ENCODE measurements at regions not wholly inside any gene's neighbourhood (a gene's known extent, or its start where the extent isn't known, plus 50 kb on each side); places are given as distances from the start of the nearest gene placed in this dataset.

DNA sequence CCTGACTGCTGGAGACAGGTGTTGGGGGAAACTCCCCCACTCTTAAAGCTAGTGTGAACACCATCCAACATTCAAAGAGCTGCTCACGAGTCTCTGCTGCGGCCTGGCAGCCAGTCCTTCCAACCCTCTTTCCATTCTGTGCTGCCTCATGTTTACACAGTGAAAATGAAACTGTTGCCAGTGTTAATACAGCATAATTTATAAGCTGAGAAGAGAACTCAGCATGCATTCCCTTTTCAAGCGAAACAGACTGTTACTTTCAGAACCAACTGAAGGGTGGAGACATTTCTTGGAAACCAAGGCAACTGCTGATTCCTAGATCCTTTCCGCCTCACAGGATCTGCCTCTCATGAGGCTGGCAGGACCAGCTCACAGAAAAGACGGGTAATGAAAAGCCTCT lies 533.8 kb upstream of the ID4 start:
- Mint-ChIP-seq H3K27me3 (ENCODE audit: low read depth) (no peaks in the 10 kb centered on the region), H3K27ac (no peak overlapping the region), H3K4me1 (ENCODE audit: low read depth) (no peaks in the 10 kb centered on the region), H3K9me3 (peaks cover 3% of the 10 kb centered on the region), H3K36me3 (ENCODE audit: low read depth) (no peaks in the 10 kb centered on the region), H3K4me3 (no peak overlapping the region)
- no peak for DNase-seq (ENCODE audit: low spot score)

DNA sequence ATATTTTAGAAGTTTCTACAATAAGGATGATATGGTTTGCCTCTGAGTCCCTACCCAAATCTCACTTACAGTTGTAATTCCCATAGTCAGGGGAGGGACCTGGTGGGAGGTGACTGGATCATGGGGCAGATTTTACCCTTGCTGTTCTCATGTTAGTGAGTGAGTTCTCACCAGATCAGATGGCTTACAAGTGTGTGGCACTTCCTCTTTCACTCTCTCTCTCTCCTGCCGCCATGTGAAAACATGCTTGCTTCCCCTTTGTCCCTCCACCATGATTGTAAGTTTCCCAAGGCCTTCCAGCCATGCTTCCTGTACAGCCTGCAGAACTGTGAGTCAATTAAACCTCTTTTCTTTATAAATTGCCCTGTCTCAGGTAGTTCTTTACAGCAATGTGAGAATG lies 527.5 kb upstream of the ID4 start:
- Mint-ChIP-seq H3K9me3 (peaks cover 20% of the 10 kb centered on the region), H3K4me3 (no peak overlapping the region), H3K27me3 (ENCODE audit: low read depth) (no peaks in the 10 kb centered on the region), H3K4me1 (ENCODE audit: low read depth) (no peaks in the 10 kb centered on the region), H3K27ac (no peak overlapping the region), H3K36me3 (ENCODE audit: low read depth) (no peaks in the 10 kb centered on the region)
- DNase-seq (ENCODE audit: low spot score), result no peak

DNA sequence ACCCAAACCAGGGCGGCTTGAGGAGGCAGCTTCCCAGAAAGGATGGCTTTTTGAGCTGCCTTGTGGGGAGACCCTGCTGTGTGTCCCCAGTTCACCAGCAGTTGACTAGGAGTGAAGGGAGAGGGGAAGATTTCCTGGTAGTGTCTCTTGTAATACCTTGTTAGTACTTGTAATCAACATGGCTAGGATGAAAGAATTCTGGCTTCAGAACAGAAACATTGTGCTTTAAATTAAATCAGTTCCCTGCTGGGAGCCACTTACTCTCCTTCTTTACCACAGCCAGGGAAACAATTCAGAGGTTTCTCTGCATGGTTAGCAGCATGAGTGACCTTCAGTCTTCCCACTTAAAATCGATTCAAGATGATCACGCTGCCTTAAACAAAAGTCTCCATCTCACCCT lies 525.4 kb upstream of the ID4 start:
- Mint-ChIP-seq H3K27ac (no peak overlapping the region), H3K27me3 (ENCODE audit: low read depth) (no peaks in the 10 kb centered on the region), H3K9me3 (peaks cover 25% of the 10 kb centered on the region), H3K4me1 (ENCODE audit: low read depth) (no peaks in the 10 kb centered on the region), H3K36me3 (ENCODE audit: low read depth) (no peaks in the 10 kb centered on the region), H3K4me3 (no peak overlapping the region)
- DNase-seq (ENCODE audit: low spot score), result no peak

DNA sequence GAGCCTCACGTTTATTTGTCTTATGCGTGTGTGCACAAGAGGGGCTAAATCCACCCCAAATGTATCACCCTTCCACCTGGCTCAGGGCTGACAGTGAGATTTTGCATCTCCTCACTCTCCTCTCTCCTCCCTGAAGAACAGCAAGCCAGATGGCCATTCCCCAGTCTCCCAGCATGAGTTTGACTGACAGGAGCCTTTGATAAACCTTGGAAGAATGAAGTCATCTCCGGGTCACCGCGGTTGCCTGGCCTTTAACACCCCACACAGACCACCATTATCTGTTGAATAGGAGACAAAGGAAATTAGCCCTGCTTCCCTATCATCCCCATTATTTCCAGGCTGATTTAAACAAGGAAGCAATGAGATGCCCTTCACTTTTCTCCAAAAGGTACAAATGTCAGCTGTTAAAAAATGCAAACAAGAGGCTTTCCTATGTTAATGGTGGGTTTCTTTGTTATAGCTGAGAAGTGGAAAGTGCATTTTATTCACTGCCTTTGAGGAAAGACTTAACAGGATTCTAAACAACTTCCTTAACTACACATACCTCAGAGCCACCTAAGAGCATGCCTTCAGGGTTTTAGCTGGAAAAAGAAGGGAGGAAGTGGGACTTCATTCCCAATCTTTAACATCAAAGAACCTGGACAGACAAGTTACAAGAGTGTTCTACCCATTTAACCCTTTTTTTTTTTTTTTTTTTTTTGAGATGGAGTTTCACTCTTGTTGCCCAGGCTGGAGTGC lies 524.8 kb upstream of the ID4 start:
- no peak for DNase-seq (ENCODE audit: low spot score)
- Mint-ChIP-seq H3K9me3 (peaks cover 25% of the 10 kb centered on the region), H3K4me1 (ENCODE audit: low read depth) (no peaks in the 10 kb centered on the region), H3K27ac (no peak overlapping the region), H3K27me3 (ENCODE audit: low read depth) (no peaks in the 10 kb centered on the region), H3K36me3 (ENCODE audit: low read depth) (no peaks in the 10 kb centered on the region), H3K4me3 (no peak overlapping the region)

DNA sequence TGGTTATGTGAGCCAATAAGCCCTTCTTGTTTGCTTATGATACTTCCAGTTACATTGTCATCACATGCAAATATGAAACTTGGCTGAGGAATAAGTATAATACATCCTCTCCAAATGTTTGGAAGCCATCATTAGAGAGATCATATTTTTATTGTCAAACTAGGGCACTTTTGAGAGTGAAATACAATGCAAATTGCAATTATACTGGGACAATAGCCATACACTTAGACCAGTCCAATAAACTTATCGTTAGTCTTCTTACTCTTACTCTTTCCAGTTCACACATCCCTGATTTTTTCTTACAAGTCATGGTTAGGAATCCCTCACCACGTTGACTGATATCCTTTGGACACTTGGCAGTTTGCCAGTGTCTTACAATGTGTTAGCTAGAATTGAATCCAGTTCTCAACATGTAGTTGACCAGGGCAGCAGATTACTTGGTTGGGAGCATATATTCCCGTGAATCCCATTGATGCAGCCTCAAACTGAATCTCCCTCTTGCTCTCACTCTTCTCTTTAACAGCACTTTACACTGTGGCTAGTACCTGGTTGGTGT lies 519.7 kb upstream of the ID4 start:
- Mint-ChIP-seq H3K4me3 (no peak overlapping the region), H3K9me3 (peaks cover 11% of the 10 kb centered on the region), H3K27ac (no peak overlapping the region), H3K4me1 (ENCODE audit: low read depth) (no peaks in the 10 kb centered on the region), H3K27me3 (ENCODE audit: low read depth) (no peaks in the 10 kb centered on the region), H3K36me3 (ENCODE audit: low read depth) (no peaks in the 10 kb centered on the region)
- no peak for DNase-seq (ENCODE audit: low spot score)

DNA sequence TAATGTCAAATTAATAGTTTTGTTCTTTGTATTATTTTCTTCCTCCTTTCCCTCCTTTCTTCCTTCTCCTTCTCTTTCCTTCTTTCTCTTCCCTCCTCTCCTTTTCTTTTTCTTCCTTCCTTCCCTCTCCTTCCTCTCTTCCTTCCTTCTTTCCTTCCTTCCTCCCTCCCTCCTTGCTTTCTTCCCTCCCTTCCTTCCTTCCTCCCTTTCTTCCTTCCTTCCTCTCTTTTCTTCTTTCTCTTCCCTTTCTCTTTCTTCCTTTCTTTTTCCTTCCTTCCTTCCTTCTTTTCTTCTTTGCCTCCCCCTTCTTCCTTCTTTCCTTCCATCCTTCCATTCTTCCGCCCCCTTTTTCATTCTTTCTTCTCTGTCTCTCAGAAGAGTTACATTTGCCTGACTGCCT lies 518.2 kb upstream of the ID4 start:
- no peak overlapping the region for H3K4me3 Mint-ChIP-seq
- H3K4me1 Mint-ChIP-seq (ENCODE audit: low read depth), result no peaks in the 10 kb centered on the region
- H3K9me3 Mint-ChIP-seq, result peaks cover 11% of the 10 kb centered on the region
- no peaks in the 10 kb centered on the region for H3K36me3 Mint-ChIP-seq (ENCODE audit: low read depth)
- no peak for DNase-seq (ENCODE audit: low spot score)
- H3K27ac Mint-ChIP-seq, result no peak overlapping the region
- no peaks in the 10 kb centered on the region for H3K27me3 Mint-ChIP-seq (ENCODE audit: low read depth)

DNA sequence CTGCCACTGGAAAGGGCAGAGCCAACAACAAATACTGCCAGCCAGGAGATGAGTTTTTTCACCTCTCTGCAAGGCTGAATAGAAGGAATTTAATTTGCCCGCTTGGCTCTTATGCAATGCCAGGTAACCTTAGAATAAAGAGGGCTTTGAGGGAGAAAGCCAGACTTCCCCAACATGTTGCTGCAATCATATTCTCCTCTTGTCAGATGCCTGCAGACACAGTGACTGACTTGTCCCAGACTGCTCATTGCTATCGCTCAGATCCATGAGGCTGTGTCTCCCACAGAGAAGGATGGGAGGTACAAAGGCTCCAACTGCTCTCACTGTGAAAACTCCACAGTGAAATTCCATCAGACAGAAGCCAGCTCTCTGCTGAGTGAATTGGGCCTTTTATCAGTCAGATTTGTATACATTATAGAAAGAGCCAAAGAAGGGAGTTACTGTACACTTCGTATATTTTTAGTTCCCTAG lies 517.0 kb upstream of the ID4 start:
- no peaks in the 10 kb centered on the region for H3K36me3 Mint-ChIP-seq (ENCODE audit: low read depth)
- H3K27ac Mint-ChIP-seq, result no peak overlapping the region

DNA sequence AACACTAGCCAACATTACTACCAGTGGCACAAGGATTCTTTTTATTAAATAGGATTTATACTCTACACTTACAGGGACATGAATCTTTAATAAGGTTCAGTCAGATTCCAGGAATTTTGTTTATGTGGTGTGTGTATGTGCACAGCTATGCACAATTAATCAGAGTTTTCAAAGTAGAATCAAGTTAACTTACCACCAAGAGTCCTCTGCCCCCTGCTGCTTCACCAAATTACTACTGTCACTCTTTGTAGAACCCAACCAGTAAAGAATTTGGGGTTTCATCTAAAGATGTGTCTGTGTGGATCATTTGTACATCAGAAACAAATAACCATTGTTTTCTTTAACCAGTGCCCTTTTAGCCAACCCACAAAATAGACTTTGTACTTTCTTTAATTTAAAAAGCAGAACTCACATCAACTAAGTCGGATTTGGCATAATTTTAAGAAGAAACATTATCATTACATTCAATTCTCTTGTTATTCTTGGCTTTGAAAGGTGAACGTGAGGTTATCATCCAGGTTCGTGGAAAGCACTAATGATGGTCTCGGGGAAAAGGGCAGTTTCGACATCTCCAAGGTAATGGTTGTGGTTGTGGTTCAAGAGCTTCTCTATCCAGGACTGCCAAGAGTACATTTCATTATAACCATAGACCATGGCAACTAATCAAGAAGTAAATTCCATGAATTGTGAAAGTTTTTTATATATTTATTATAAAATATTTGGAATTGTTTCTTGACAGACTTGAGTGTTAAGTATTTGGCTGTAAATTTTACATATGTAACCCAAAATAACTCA lies 514.3 kb upstream of the ID4 start:
- no peaks in the 10 kb centered on the region for H3K27me3 Mint-ChIP-seq (ENCODE audit: low read depth)
- peaks cover 6% of the 10 kb centered on the region for H3K9me3 Mint-ChIP-seq
- H3K27ac Mint-ChIP-seq, result no peak overlapping the region
- H3K4me3 Mint-ChIP-seq, result no peak overlapping the region
- H3K36me3 Mint-ChIP-seq (ENCODE audit: low read depth), result no peaks in the 10 kb centered on the region
- DNase-seq (ENCODE audit: low spot score), result no peak
- no peaks in the 10 kb centered on the region for H3K4me1 Mint-ChIP-seq (ENCODE audit: low read depth)

More for the DNA sequence above, 517.0 kb upstream of the ID4 start:
- Mint-ChIP-seq H3K4me3 (no peak overlapping the region), H3K9me3 (peaks cover 6% of the 10 kb centered on the region), H3K27me3 (ENCODE audit: low read depth) (no peaks in the 10 kb centered on the region), H3K4me1 (ENCODE audit: low read depth) (no peaks in the 10 kb centered on the region)
- DNase-seq (ENCODE audit: low spot score), result no peak

DNA sequence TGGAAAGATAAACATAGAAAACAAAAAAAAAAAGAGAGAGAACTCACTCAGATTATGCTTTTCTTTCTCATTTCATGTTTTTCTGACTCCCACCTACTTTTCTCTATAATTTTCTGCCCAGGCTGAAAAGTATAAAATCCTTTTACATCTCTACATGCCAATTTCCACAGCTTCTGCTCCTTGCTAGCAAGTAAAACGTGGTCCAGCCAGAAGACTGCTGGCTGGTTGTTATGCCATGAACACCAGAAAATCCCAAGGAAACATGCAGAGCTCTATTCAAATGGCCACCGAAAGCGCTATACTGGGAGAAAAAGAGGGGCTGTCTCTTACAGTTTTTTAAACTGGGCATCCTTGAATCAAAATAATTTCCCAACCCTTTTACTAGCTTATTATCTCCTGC lies 512.8 kb upstream of the ID4 start:
- H3K27ac Mint-ChIP-seq, result no peak overlapping the region
- H3K4me3 Mint-ChIP-seq, result no peak overlapping the region
- peaks cover 6% of the 10 kb centered on the region for H3K9me3 Mint-ChIP-seq
- H3K36me3 Mint-ChIP-seq (ENCODE audit: low read depth), result no peaks in the 10 kb centered on the region
- no peaks in the 10 kb centered on the region for H3K27me3 Mint-ChIP-seq (ENCODE audit: low read depth)
- H3K4me1 Mint-ChIP-seq (ENCODE audit: low read depth), result no peaks in the 10 kb centered on the region
- DNase-seq (ENCODE audit: low spot score), result no peak

DNA sequence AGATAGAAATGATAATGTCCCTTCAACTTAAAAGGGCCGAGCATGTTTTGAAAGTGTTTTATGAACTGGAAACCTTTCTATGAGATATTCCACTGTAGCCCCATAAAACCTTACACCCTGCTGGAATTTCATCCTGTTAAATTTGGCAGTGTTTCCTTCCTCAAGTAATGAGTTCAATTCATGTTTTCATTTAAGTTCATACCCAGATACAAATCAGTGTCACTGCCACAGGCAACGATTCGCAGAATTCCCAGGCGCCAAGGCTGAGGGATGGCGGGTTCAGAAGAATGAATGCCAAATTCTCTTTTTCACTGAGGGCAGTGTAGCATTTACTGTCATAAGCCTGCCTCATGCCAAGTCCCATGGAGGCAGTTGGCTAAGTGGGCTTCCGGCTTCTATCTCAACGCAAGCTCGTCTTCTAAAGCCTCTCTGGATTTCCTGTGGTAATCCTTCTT lies 511.8 kb upstream of the ID4 start:
- Mint-ChIP-seq H3K27ac (no peak overlapping the region), H3K4me1 (ENCODE audit: low read depth) (no peaks in the 10 kb centered on the region), H3K9me3 (peaks cover 6% of the 10 kb centered on the region), H3K4me3 (no peak overlapping the region), H3K36me3 (ENCODE audit: low read depth) (no peaks in the 10 kb centered on the region), H3K27me3 (ENCODE audit: low read depth) (no peaks in the 10 kb centered on the region)
- no peak for DNase-seq (ENCODE audit: low spot score)

DNA sequence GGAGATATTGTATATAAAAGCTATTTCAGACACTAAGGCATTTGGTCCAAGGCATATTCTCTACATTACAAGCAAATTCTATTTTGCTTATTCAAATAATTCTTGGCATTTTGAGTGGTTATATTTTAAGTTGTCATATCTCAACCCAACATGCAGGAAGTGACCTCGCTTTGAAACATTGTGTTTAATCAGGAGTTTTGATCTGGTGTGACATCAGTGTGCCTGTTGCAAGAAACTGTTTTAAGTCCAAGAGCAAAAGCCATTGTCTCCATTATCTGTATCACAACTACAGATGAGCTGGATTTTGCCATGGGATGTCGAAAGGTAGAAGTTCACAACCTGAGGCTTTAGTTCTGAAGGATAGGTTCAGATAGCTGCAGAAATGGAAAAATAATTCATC lies 509.9 kb upstream of the ID4 start:
- Mint-ChIP-seq H3K4me3 (no peak overlapping the region), H3K36me3 (ENCODE audit: low read depth) (no peaks in the 10 kb centered on the region), H3K27me3 (ENCODE audit: low read depth) (no peaks in the 10 kb centered on the region), H3K9me3 (no peaks in the 10 kb centered on the region), H3K4me1 (ENCODE audit: low read depth) (no peaks in the 10 kb centered on the region), H3K27ac (no peak overlapping the region)
- no peak for DNase-seq (ENCODE audit: low spot score)

DNA sequence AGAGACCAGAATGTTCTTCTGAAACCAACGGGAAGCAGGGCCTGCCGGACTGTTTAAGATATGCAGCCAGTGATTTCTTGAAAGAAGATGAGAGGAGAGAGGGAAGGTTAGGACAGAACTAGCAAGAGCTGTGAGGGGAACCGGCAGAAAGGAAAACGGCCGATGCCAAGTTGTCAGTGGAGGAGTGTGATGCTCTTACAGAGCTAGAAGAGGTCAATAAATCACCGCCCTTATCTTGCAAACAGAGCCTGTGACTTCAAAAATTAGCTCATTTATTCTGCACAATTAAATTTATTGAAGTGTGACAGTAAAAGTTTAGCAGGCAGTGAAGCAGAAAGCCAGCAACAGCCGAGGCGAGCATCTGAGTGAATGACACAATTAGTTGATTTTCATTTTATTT lies 509.5 kb upstream of the ID4 start:
- no peak overlapping the region for H3K27ac Mint-ChIP-seq
- H3K4me1 Mint-ChIP-seq (ENCODE audit: low read depth), result no peaks in the 10 kb centered on the region
- H3K4me3 Mint-ChIP-seq, result no peak overlapping the region
- H3K36me3 Mint-ChIP-seq (ENCODE audit: low read depth), result no peaks in the 10 kb centered on the region
- no peak for DNase-seq (ENCODE audit: low spot score)
- peaks cover 2% of the 10 kb centered on the region for H3K9me3 Mint-ChIP-seq
- no peaks in the 10 kb centered on the region for H3K27me3 Mint-ChIP-seq (ENCODE audit: low read depth)

DNA sequence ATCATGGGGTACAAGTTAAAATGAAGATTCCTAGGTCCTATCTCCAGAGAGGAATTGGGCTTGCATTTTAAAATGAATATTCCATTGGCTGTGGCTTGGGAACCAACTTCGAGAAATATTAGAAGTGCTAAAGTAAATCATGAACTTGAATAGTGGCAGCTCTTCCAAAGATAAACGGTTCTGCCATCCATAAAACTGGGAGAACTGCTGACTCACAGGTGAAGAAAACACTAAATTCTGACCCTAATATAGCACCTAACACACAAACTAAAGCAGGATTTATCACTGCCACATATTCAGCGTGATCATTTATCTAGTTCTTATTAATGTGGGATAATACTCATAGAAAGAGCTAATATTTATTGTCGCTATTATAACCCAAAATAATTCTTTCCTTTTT lies 508.1 kb upstream of the ID4 start:
- Mint-ChIP-seq H3K4me1 (ENCODE audit: low read depth) (no peaks in the 10 kb centered on the region), H3K9me3 (peaks cover 7% of the 10 kb centered on the region), H3K4me3 (no peak overlapping the region), H3K27ac (no peak overlapping the region), H3K27me3 (ENCODE audit: low read depth) (no peaks in the 10 kb centered on the region), H3K36me3 (ENCODE audit: low read depth) (no peaks in the 10 kb centered on the region)
- DNase-seq (ENCODE audit: low spot score), result no peak

DNA sequence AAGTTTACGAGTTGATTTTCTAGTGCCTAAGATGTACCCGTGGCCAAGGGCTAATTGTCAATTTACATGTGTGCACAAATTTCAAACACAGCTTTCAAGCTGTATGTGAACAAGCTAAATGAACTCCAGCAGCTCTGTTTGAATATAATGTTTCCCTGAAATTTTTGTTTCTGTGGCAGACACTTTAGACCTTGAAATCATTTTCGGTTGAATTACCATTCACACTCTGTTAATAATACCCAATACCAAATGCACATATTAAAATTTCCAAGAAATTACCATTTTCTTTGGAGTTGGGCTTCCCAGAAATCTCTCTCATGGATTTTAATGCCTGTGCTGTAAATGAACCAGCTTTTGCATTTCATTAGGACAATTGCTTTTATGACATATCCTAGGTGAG lies 506.1 kb upstream of the ID4 start:
- no peak for DNase-seq (ENCODE audit: low spot score)
- Mint-ChIP-seq H3K27ac (no peak overlapping the region), H3K27me3 (ENCODE audit: low read depth) (no peaks in the 10 kb centered on the region), H3K4me3 (no peak overlapping the region), H3K4me1 (ENCODE audit: low read depth) (no peaks in the 10 kb centered on the region), H3K36me3 (ENCODE audit: low read depth) (no peaks in the 10 kb centered on the region), H3K9me3 (peaks cover 7% of the 10 kb centered on the region)

Data from T-helper 2 cell treated with Interferon-gamma antibody and Interleukin-4, amounts not matched to agents 5 μg/mL and 100 μg/mL, for 36 hours (primary cell).